Transverse colon (tissue), 4 donors: ENCODE measurements at regions not wholly inside any gene's neighbourhood (a gene's known extent, or its start where the extent isn't known, plus 50 kb on each side); places are given as distances from the start of the nearest gene placed in this dataset.
"Not testable (repeated sequence)": the region's sequence is repeated elsewhere in the genome, so short reads cannot be mapped to it uniquely, and the experiment has no call there.

ENCODE experiments used
- CTCF ChIP-seq, 5 experiments: fragments of 200-600 bp in 3 of 5; fragments of 450-650 bp in 2 of 5; sonication (generic) in 3 of 5; IDR thresholded peaks; 1 replicate in 2 of 5; 2 replicates in 3 of 5; pipeline ENCODE4 v1.5.1; 2016 to 2017; ENCODE audit warnings: antibody characterized with exemption in 5 of 5, inconsistent platforms in 3 of 5, mild to moderate bottlenecking in 2 of 5, moderate library complexity in 1 of 5
- POLR2A ChIP-seq: fragments of 450-650 bp; IDR thresholded peaks from one replicate; pipeline ENCODE4 v1.6.1; 2016; ENCODE audit warnings: antibody characterized with exemption, mild to moderate bottlenecking, moderate library complexity
- POLR2AphosphoS5 ChIP-seq, 3 donors: sonication (generic); formaldehyde crosslinking; IDR thresholded peaks; one replicate each; pipeline ENCODE4 v1.6.1; 2016; ENCODE audit warnings: antibody characterized with exemption in 3 of 3

- not testable (repeated sequence) for TF ChIP-seq POLR2A; POLR2AphosphoS5 (IDR thresholded peaks at IDR 0.05)
- peak in 3 of 5 experiments; percentile 40 to 52 (median 46) for TF ChIP-seq CTCF (IDR thresholded peaks at IDR 0.05)
Measured at GRCh38 chr10:47646686-47647273, 116.6 kb downstream of the SYT15B start.
